ENCODE measurements at regions not wholly inside any gene's neighbourhood (a gene's known extent, or its start where the extent isn't known, plus 50 kb on each side); places are given as distances from the start of the nearest gene placed in this dataset.

- DNase-seq, result no peak
- no peaks in the 10 kb centered on the region for H3K27me3 Mint-ChIP-seq (ENCODE audit: insufficient read depth)
- H3K27ac Mint-ChIP-seq, result no peak overlapping the region
- H3K4me1 Mint-ChIP-seq (ENCODE audit: low read depth), result no peaks in the 10 kb centered on the region
- H3K9me3 Mint-ChIP-seq, result peaks cover 78% of the 10 kb centered on the region
- no peak for TF ChIP-seq CTCF (IDR thresholded peaks at IDR 0.05)
- H3K36me3 Mint-ChIP-seq (ENCODE audit: low read depth), result no peaks in the 10 kb centered on the region
- H3K4me3 Mint-ChIP-seq, result no peak overlapping the region
These were observed 273.8 kb downstream of the AJAP1 start for GRCh38 chr1:4928186-4928585.

DNA sequence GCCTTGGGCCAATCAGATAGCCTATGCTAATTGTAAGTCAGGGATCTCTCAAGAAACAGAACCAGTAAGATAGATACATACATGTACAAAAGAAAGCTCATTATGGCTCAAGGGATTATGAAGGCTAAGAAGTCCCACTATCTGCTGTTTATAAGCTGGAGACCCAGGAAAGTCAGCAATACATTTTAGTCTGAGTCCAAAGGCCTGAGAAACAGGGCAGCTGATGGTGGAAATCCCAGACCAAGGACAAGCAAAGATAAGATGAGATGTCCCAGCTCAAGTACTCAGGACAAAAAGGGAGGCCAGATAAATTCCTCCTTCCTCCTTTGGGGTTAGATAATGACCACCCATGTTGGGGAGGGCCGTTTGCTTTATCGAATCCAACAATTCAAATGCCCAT lies 269.9 kb downstream of the AJAP1 start:
- no peaks in the 10 kb centered on the region for H3K4me1 Mint-ChIP-seq (ENCODE audit: low read depth)
- no peak for TF ChIP-seq CTCF (IDR thresholded peaks at IDR 0.05)
- peaks cover 83% of the 10 kb centered on the region for H3K9me3 Mint-ChIP-seq
- no peaks in the 10 kb centered on the region for H3K36me3 Mint-ChIP-seq (ENCODE audit: low read depth)
- H3K27ac Mint-ChIP-seq, result no peak overlapping the region
- no peak overlapping the region for H3K4me3 Mint-ChIP-seq
- DNase-seq, result no peak
- no peaks in the 10 kb centered on the region for H3K27me3 Mint-ChIP-seq (ENCODE audit: insufficient read depth)

DNA sequence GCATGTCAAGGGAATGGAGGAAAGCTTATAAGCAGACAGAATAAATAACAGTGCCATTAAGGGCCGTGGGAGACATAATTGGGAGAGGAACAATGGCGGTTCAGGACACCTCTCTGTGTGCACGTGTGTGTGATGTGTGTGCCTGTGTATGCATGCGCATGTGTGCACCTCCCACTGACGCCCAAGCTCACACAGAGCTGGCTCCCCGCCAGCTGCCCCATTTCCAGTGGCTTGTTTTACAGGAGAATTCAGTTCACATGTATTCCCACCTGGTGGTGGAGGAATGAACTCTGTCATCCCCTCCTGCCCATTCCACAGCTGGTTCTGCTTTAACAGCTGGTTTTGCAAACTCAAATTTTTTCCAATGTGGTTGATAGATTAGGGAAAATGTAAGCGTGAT lies 262.2 kb downstream of the AJAP1 start:
- Mint-ChIP-seq H3K9me3 (peaks cover 84% of the 10 kb centered on the region), H3K36me3 (ENCODE audit: low read depth) (peaks cover 8% of the 10 kb centered on the region; the same call in 1 of the 2 replicates), H3K4me1 (ENCODE audit: low read depth) (no peaks in the 10 kb centered on the region), H3K27me3 (ENCODE audit: insufficient read depth) (no peaks in the 10 kb centered on the region; the same call in 1 of the 2 replicates), H3K4me3 (no peak overlapping the region), H3K27ac (no peak overlapping the region)
- TF ChIP-seq CTCF (IDR thresholded peaks at IDR 0.05), result no peak
- no peak for DNase-seq

GRCh38 chr1:4915154-4915553 lies 260.7 kb downstream of the AJAP1 start:
- H3K4me1 Mint-ChIP-seq (ENCODE audit: low read depth), result no peaks in the 10 kb centered on the region
- H3K9me3 Mint-ChIP-seq, result peaks cover 86% of the 10 kb centered on the region
- H3K36me3 Mint-ChIP-seq (ENCODE audit: low read depth), result peaks cover 8% of the 10 kb centered on the region; the same call in 1 of the 2 replicates

DNA sequence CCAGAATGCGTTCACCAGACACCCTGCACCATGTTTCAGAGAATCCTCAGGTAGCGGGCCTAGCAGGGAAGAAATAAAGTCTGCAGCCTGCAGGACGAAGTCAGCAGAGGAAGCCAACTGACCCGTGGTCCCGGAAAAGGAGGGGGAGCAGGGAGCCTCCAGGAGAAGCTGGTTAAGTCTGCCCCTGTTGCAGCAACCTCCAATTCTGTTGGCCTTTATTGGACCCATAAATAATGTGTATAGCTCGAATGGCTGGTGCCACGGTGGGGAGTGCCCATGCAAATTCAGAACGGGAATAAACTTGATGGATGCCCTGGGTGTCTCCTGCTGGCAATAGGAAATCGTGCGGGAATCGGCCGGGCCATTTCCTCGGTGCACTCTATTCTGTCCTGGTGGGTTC lies 254.1 kb downstream of the AJAP1 start:
- H3K4me1 Mint-ChIP-seq (ENCODE audit: low read depth), result no peaks in the 10 kb centered on the region
- no peak for TF ChIP-seq CTCF (IDR thresholded peaks at IDR 0.05)
- DNase-seq, result no peak
- peaks cover 74% of the 10 kb centered on the region for H3K9me3 Mint-ChIP-seq
- no peak overlapping the region for H3K27ac Mint-ChIP-seq
- H3K36me3 Mint-ChIP-seq (ENCODE audit: low read depth), result no peaks in the 10 kb centered on the region; the same call in none of the 2 replicates
- H3K27me3 Mint-ChIP-seq (ENCODE audit: insufficient read depth), result peaks cover 2% of the 10 kb centered on the region; the same call in 1 of the 2 replicates
- H3K4me3 Mint-ChIP-seq, result no peak overlapping the region

More at GRCh38 chr1:4915154-4915553, 260.7 kb downstream of the AJAP1 start:
- H3K4me3 Mint-ChIP-seq, result no peak overlapping the region
- DNase-seq, result no peak
- TF ChIP-seq CTCF (IDR thresholded peaks at IDR 0.05), result no peak
- no peak overlapping the region for H3K27ac Mint-ChIP-seq
- no peaks in the 10 kb centered on the region; the same call in 1 of the 2 replicates for H3K27me3 Mint-ChIP-seq (ENCODE audit: insufficient read depth)

GRCh38 chr1:4894566-4894965 lies 240.2 kb downstream of the AJAP1 start:
- Mint-ChIP-seq H3K27me3 (ENCODE audit: insufficient read depth) (no peaks in the 10 kb centered on the region), H3K4me1 (ENCODE audit: low read depth) (no peaks in the 10 kb centered on the region), H3K27ac (no peak overlapping the region), H3K4me3 (no peak overlapping the region), H3K36me3 (ENCODE audit: low read depth) (no peaks in the 10 kb centered on the region), H3K9me3 (peaks cover 60% of the 10 kb centered on the region)
- no peak for TF ChIP-seq CTCF (IDR thresholded peaks at IDR 0.05)
- no peak for DNase-seq
